ENCODE measurements at regions not wholly inside any gene's neighbourhood (a gene's known extent, or its start where the extent isn't known, plus 50 kb on each side); places are given as distances from the start of the nearest gene placed in this dataset.

DNA sequence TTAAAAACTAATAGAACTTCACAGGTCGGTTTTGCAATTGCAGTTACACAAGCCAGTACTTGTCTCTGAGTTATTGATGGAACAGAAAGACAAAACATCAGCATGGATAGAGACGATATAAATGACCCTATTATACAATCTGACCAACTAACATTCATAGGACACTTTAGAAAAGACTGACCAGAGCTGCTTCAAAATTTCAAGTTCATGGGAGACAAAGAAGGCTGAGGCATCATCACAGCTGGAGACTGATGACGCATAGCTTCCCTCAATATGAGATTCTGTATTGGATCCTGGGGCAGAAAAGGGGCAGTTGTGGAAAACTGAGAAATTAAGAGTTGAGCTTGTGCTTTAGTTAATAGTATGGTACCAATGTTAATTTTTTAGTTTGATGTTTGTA lies 174.0 kb downstream of the THBS2 start:
- no peak for DNase-seq

DNA sequence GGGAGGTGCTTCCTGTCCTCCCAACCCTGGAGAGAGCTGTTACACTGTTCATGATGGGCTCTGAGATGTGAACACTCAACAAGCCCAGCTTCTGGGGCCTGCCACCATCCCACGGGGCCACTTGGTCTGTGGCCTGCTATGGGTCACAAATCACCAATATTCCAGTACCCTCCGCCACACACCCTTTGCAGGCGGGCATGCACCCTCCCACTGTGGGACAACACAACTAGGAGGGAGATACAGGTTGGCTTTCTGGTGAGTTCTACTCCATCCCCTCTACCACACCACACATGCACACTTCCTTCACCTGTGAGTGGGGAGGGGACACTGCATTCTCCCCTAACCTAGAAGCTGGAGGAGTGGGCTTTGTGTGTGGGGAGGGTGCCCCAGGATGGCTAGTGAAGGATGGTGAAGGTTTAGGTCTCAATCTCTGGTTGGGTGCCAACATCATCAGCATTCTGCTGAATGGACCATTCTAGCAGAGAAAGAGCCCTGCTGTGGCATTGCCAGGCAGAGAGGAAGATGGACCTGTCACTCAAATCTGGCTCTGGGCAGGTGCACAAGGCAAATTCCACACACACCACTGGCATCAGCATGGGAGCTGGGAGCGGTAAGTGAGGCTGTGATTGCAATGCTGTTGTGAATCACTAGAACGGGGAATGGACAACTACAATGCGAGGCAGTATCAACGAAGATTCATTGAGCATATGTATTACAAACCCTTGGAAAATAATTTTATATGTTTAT lies 175.1 kb downstream of the THBS2 start:
- DNase-seq, result no peak

- no peak for DNase-seq
These were observed 177.6 kb downstream of the THBS2 start for GRCh38 chr6:169075915-169076654.

DNA sequence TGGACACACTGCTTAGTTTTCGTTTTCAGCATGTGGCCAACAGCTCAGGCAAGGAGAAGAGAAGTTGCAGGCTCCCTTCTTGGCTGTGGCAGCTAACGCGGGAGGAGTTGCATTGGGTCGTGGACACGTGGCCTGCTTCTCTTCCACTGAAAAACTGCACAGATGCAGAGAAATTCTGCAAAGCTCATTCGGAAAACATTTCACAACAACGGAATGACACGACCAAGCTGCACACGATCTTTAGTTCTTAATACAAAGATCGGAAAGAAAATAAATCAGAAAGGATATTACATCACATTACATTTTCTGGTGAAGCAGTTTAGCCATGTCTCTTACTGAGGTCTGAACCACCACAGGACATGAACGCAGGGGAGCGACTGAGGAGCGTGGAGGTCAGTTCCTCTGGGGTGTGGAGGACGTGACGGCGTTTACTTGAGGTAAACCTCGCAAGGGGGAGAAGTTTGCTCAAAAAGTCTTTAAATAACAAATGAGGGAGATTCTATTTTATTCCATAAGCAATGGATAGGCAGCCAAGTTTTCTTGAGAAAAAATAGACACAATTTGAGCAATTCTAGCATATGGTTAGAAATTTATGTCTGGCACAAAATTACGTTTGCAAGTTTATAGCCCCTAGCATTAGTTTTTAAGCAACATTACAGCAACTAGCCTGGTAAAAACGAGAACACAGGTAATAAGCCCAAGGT lies 178.3 kb downstream of the THBS2 start:
- no peak for DNase-seq

DNA sequence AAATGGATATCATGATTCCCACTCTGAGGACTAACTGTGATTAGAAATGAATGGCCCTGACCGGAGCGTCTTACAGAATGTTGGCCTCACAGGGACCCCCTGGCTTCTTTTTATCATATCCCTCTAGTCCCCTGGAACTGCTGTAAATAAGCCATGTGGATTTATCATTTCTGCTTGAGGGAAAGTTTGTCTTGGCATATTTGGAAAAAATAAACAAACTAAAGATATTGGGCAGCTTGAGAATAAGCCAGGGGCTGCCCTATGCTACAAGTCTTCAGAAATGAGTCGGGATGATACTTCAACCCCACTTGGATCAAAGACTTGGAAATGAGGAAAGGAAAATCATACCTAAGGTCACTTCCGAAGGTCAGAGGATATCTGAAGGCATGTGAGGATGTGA lies 179.1 kb downstream of the THBS2 start:
- no peak for DNase-seq

GRCh38 chr6:169073311-169073710 lies 180.3 kb downstream of the THBS2 start:
- DNase-seq, result no peak

- DNase-seq, result no peak
These were observed 181.3 kb downstream of the THBS2 start for GRCh38 chr6:169072127-169073042.

- DNase-seq, result no peak
These were observed 182.3 kb downstream of the THBS2 start for GRCh38 chr6:169071394-169071793.

- DNase-seq, result no peak
These were observed 183.0 kb downstream of the THBS2 start for GRCh38 chr6:169070506-169071176.

GRCh38 chr6:169069356-169069755 lies 184.3 kb downstream of the THBS2 start:
- no peak for DNase-seq

GRCh38 chr6:169064194-169064593 lies 189.5 kb downstream of the THBS2 start:
- DNase-seq, result no peak

DNA sequence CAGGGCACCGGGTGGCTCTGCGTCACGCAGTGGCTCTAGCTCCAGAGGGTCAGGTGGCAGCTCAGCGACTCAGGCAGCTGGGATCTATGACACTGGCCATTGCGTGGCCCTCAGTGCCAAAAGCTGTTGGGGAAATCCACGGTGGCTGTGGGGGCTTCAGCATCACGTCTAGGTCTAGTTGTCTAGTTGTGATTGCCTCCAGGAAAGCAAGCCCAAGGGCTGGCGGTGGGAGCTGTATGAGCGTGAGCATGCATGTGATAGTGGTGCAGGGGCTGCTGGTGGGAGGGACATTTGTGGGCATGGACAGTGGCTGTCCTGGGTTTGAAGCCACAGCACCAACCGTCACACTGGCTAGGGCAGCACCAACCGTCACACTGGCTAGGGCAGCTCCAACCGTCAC lies 191.4 kb downstream of the THBS2 start:
- no peak for DNase-seq

GRCh38 chr6:169058634-169059033 lies 195.0 kb downstream of the THBS2 start:
- DNase-seq, result no peak

DNA sequence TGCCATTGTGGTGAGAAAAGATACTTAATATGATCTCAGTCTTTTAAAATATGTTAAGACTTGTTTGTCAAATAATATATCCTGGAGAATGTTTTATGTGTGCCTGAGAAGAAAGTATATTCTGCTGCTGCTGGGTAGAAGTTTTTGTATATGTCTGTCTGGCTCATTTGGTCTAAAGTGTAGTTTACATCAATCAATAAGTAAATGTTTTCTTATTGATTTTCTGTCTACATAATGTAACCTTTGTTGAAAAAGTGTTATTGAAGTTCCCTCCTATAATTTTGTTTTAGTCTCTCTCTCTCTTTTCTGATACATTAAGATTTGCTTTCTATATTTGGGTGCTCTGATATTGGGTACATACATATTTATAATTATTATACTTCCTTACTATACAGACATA lies 201.2 kb downstream of the THBS2 start:
- DNase-seq, result no peak

- no peak for DNase-seq
These were observed 202.3 kb downstream of the THBS2 start for GRCh38 chr6:169051371-169051770.

- no peak for DNase-seq
These were observed 204.8 kb downstream of the THBS2 start for GRCh38 chr6:169048865-169049205.

DNA sequence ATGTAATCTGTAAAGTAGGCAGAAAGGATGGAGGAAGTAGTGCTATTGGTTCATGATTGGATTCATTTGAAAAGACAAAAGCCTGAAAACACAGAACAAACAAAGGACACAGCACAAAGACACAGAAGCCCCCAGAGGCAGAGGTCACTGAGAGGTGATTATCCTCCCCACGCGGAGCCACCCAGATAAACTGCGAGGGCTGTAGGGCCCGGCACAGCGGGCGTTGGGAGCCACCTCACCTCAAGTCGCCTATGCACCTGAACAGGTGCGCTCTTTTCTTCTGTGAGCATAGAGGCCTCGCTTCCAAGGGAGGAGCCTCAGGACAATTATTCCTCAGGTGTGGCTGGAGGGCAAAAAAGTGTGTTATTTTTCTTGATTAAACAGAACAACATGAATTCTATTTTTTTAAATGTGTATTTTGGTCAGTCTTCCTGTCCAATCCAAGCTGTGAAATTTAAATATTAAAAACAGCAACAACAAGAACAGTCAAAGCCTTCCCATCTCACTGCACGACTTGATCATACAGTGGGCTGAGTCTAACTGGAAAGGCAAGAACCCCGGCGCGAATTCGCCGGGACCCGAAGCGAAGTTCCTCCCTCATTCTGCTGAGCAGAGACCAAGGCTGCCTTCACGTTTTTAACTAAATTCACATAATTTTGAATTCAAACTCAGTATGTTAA lies 205.3 kb downstream of the THBS2 start:
- no peak for DNase-seq

GRCh38 chr6:169047345-169047744 lies 206.3 kb downstream of the THBS2 start:
- DNase-seq, result no peak

DNA sequence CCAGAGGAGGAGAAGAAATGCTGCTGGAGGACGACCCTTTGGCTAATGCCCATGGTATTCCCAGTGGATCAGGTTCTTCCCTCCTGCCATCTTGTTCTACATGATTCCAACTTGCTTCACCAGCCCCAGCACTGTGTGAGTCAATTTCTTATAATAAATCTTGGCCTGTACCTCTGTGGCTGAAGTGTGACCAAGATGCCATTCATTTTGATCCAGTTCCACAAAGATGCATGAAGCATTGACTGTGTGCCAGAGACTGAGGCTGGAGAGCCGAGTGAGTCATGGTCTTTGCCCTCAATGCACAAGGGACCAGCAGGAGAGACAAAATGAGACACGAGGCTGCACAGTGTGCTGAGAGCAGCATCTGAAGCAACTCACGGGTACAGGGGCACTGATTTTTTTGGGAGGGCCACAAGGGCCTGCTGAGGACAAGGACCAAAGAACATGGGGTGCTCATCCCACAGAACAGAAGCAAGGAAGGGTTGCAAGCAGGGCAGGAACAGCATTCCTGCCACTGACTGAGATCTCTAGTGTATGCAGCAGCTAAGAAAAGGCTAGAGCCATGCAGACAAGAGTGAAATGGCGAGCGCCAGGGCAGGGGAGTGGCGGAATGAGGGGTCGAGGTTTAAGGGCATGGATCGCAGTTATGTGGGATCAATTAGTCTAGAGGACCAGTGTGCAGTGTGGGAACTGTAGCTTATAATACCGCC lies 207.0 kb downstream of the THBS2 start:
- no peak for DNase-seq

DNA sequence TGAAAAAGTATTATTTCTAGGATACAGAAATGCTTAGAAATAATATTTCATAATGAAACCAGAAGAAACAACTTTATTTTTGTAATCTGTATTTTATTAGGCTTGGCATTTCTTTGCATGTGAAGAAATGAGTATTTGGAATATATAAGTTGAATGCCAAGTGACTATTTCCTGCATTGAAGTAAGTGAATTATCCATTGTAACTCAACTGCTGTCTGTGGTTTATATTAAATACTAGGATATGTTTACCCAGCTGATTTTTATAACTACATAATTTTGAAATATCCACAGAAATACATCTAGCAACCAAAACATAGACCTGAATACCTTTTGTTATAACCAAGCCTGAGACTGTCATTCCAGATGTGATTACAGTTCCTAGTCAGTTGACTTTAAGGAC lies 207.6 kb downstream of the THBS2 start:
- DNase-seq, result no peak

DNA sequence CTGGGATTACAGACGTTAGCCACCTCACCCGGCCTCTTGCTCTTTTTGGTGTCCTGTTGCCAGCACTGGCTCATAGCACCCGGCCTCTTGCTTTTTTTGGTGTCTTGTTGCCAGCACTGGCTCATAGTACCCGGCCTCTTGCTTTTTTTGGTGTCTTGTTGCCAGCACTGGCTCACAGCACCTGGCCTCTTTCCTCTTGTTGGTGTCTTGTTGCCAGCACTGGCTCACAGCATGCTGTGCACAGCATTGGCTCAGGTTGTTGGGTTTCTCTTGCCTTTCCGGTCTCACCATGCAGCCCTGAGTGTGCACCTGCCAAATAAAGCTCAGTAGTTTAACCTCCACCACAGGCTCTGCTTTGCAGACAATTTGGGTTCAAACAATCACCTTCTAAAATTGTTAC lies 208.2 kb downstream of the THBS2 start:
- DNase-seq, result no peak

All from suppressor macrophage treated with lipopolysaccharide for 4 hours (primary cell).